ENCODE measurements at regions not wholly inside any gene's neighbourhood (a gene's known extent, or its start where the extent isn't known, plus 50 kb on each side); places are given as distances from the start of the nearest gene placed in this dataset.
A peak's percentile ranks its signal among the peaks of the same experiment; 100 is the strongest.
"Not testable (repeated sequence)": the region's sequence is repeated elsewhere in the genome, so short reads cannot be mapped to it uniquely, and the experiment has no call there.

DNA sequence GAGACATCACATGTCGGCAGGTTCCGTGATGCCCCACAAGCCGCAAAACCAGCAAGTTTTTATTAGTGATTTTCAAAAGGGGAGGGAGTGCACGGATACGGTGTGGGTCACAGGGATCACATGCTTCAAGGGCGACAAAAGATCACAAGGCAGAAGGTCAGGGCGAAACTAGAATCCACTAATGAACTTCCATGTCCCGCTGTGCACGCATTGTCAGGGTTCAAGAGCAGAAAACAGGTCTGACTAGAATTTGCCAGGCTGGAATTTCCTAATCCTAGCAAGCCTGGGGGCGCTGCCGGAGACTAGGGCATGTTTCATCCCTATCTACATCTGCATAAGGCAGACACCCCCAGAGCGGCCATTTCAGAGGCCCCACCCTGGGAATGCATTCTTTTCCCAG is 225.2 kb downstream of the NPHP4 start:
- not testable (repeated sequence) for DNase-seq

DNA sequence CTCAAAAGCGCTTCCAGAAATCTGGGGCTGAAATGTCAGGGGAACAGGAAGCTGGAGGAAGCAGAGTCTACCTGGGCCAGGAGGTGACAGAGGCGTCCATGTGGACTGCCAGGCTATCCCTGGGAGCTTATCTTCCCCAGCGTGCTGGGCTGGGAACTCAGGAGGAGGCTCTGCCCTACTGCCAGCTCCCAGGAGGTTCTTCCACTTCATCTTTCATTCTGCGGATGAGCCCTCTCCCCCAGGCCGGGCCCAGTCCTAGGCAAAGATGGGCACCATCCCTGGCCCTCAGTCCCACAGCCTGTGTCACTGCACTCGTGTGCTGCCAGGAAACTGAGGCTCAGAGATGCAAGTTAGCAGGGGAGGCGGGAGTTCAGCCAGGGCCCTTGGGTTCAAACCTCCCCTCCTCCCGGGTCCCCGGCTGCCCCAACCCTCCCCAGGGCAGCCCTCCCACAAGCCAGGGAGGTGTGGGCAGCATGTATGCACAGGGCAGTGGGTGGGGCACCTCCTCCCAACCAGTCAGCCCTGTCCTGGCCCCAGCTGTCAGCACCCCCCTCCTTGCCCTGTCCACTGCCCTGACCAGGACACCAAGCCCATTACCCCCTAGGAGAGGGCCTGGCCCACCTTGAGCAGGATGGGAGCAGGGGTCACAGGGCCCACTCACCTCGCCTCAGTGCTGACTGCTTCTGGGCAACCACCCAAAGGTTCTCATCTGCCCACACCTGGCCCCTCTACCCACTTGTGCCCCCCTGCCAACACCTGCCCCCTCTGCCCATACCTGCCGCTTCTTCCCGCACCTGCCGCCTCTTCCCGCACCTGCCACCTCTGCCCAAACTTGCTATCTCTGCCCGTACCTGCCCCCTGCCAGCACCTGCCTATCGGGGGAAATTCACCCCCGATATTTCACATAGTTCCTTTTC is 226.0 kb downstream of the NPHP4 start:
- DNase-seq: no peak

DNA sequence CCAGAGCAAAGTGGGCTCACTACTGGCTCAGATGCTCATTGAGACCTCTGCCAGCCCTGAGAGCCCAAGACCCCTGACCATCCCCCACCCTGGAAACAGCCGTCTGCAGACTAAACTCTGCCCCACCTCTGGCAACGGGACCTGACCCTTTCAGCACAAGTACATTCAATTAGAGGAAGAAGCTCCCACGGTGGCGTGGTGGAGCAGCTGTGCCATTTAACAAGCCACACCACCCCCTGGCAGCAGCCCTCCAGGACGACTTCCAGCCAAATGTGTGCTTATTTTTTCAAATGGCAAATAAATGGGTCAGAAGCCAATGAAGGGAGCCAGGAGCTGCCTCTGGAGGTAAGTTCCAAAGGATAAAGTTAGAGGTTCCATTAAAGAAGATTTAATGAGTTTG is 226.7 kb downstream of the NPHP4 start:
- DNase-seq: no peak

DNA sequence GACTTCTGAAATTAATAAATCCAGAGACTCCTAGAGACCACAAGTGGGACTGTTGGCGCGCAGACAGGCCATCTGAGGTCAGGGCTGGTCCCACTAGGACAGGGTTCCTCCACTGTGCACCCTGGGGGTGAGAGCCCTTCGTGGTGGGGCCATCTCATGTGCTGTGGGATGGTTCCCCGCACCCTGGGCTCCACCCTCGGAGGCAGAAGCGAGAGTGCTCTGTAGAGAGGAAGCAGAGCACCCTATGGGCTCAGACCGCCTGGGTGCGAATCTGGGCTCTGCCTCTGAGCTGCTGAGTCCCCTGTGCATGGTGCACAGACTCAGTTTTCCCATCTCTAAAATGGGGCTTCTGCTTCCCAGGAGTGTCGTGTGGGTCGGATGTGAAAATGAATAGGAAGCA is 227.3 kb downstream of the NPHP4 start:
- no peak for DNase-seq

DNA sequence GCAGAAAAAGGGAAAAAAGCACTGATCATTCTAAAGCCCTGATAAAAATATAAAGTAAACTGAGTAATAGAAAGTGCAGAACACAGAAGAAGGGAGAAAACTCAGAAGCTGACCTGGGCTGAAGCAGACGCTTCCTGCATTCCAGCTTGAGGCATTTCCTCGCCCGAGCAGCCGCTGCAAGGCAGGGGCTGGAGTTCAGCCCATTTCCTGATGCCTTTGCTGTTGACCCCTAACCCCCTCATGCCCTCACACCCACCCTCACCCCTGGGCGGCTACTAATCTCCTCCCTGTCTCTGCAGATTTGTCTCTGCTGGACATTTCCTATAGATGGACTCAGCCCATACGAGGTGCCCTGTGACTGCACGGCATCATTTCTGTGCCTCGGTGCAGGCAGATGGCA is 227.8 kb downstream of the NPHP4 start:
- DNase-seq: no peak

DNA sequence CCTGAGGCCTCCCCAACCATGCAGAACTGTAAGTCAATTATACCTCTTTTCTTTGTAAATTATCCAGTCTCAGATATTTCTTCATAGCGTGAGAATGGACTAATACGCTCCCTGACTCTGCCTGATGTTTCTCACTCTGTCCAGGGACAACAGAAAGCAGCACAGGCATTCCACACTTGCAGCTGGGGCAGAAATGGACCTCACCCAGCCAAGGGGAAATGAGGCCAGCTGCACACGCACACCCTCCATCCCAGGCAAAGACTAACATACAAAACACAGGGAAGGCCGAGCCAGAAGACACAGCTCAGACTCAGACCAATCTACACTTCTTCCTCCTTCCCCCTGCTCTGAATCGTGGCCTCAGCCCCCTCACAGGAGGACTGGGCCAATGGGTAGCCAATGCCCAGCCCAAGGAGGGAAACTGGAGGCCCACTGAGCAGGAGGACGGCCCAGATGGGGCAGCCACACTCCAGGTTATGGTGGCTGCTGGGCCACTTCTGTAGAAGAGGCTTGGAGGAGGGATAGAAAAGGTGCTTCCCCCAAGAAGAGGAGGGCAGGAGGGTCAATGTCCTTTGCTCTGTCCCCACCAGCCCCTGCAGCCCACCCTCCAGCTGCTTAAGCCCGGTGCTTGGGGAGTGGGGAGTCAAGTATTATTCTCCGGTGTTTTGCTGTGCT is 228.4 kb downstream of the NPHP4 start:
- no peak for DNase-seq

DNA sequence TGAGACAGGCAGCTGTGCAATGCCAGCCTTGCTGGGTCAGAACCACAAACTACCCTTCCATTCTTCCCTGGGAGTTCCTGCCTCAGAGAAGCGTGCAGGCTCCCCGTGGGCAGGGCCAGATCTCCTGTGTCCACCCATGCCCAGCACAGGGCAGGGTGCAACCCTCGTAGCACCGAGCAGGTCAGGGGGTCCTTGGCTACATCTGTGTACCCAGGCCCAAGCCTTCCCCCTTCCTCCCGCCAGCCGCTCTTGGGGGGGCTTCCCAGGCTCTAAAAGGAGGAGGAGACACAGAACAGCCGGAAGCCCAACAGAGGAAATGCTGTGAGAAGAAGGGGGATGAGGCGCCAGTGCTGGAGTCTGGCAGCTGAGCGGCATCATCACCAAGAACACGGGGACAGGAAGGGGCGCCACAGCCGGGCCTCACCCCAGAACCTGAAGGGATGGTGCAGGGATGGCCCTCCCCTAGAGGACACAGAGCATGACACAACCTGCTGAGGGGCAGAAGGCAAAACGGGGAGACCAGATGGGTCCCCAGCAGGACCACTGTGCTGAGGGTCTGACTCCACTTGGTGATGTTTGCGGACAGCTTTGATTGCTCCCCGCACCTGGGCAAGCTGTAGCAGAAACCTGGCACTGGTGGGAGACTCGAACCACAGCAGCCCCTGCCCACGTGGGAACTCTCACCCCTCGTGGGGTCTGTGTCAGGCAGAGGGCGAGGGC is 233.2 kb downstream of the NPHP4 start:
- no peak for DNase-seq

DNA sequence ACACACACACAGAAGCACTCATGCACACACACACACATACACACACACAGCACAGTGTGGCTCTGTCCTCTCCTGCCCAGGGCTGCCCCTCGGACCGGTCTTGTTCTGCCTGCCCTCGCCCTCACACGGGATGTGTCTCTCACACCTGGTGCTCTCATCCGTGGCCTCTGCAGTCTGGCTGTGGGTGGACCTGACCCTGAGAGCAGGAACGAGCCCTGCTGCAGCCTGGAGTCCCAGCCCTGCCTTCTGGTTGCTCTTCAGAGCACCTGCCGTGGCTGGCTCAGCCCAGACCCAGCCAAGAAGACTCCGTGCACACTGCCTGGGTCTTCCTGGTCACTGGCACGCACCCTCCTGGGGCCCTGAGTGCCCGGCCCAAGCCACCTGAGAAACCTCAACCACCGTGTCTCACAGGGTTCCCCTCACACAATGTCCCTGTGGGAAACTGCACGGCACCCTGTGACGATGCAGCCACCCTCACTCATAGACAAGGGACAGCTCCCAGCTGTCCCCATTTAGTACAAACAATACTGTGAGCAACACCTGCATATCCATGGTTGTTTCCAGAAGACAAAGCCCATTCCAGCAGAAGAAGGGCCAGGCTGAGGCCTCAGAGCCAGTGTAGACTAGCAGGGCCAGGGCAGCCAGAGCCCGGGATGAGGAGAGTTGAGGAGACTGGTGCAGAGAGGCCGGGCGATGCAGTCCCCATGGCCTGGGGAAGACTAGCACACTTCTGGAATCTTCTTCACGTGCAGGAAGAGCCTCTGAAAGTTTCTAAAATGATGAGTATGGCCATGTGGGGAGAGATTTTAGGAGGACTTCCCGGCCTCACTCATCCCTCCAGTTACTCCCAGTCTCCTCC is 234.0 kb downstream of the NPHP4 start:
- no peak for DNase-seq

DNA sequence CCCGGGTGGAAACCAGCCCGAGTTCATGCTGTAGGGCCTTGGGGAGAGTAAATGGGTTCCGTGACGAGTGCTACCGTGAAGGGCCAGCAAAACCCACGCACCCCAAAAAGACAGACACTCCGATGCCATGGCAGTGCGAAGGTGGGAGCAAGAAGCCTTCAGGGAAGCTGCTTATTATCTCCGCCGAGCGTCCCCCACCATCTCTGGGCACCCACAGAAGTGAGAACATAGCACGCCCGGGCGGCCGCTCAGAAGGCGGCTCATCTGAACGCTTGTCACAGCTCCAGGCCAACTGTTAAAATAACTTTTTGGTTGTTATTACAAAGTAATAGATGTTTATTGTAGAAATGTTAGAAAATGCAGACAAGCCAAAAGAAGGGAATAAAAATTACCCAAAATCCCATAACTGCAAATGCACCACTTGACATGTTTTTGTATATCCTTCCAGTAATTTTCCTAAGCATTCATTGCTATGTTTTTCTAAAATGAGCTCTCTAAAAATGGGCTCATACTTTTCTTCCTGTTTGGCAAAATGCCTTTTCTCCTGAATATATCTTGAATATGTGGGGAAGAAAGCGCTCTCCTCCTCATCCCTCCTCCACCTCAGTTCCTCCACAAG is 234.9 kb downstream of the NPHP4 start:
- no peak for DNase-seq

DNA sequence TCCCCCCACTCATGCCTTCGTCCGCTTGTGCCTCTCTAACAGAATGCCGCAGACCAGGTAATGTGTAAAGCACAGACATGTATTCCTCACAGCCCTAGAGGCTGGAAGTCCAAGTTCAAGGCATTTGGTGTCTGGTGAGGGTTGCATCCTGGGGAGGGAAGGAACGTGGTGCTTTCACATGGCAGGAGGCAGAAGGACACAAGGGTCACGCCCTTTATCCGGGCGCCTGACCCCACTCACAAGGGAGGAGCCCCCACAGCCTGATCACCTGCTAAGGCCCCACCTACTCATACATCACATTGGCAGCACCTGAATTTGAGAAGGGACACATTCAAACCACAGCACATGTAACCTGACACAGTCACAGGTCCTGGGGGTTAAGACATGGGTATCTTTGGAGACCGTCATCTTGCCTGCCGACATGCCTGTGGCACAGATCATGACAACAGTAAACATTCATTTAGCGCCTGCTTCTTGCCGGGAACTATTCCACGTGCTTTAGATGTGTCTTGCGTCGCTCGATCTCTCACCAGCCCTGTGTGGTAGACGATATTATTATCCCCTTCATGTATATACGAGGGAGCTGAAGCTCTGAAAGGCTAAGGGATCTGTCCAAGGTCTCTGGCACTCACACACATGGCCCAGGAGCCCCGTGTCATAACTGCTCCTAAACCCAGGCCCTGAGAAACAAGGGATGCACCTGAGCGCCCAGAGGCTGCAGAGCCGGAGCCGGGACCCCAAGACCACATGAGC is 235.6 kb downstream of the NPHP4 start:
- DNase-seq: no peak

DNA sequence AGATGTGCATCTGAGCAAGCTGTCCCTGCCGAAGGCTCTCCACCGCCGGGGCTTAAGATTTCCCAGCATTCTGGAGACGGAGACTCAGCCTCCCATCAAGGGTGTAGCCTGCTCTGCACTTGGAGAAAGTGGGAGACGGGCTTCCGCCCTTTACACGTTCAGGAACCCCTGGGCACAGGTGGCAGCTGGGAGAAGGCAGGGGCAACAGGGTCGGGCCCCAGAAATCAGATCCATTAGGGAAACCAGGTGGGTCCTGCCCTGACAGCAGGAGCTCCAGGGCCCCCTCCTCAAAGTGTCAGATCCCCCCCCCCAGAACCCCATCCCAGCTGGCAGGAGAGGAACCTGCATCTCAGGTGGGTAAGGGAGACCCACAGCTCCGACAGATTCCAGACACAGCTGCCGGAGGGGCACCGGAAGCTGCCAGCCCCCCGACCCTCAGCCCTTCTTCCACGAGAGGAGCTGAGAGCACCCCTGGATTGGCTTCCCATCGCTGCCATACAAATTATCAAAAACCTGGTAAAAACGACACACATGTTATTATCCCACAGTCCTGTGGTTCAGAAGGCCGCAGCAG is 236.6 kb downstream of the NPHP4 start:
- DNase-seq: no peak

DNA sequence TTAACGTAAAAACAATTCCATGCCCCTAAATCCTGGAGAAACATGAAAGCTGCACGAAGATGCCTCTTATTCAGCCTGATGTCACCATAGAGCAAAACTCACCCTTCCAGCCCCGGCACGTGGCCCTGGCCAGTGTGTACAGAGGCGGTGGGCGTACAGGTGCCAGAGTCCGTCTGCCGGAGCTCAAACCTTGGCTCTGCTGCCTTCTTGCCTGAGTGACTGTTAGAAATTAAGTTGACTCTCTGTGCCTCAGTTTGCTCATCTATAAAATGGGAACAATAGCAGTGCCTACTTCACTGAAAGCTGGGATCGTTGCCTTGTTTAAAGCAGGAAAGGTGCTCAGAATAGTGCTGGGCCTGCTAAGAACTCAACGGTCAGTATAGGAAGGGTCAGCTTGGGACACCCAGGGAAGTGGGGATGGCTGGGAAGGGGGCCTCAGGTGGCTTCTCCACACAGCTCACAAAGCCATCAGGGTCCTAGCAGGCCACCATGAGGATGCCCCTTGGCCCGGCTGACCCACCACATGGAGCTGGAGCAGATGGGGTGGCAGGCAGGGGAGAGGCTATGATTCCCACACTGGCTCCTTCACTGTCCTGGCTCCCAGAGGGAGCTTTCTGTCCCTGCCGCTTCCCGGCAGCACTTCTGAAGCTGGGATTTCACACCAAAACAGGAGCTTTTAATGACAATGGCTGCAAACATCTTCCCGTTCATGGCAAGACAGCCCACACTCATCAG is 237.2 kb downstream of the NPHP4 start:
- no peak for DNase-seq

DNA sequence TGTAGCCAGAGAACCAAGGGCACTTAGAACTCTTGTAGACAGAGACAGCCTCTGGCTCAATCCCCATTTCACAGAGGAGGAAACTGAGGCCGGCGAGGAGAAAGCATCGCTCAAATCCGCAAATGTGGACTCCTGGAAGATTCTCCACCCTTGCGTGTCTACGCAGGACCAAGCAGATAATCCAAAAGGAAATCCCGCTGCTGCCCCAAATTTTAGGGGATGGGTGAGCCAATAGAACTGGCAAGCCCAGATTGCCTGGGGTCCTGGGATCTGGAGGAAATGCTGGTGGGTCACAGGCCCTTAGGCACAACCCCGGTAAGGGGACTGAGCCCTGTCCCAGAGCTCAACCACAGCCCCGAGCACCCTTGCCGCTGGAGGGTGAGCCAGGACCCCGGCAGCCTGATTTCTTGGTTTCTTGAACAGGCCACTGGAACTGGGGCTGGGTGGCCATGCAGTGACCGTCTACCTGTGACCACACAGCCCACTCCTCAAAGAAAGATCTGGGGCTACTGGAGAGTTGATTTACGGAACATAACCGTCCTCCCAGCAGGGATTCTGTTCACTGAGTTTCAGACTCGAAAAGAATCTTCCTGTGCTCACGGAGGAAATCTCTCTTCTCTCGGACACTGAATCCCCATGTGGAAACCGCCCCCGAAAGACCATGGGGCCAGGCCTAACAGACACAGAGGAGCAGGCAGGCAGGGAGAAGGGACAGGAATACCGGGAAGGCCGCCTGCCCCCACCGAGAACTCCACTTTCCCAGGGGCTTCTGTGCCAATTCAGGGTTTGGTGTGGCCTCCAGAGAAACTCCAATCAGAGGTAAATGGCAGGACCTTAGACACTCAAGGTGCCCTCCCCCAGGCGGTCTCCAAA is 238.4 kb downstream of the NPHP4 start:
- no peak for DNase-seq

DNA sequence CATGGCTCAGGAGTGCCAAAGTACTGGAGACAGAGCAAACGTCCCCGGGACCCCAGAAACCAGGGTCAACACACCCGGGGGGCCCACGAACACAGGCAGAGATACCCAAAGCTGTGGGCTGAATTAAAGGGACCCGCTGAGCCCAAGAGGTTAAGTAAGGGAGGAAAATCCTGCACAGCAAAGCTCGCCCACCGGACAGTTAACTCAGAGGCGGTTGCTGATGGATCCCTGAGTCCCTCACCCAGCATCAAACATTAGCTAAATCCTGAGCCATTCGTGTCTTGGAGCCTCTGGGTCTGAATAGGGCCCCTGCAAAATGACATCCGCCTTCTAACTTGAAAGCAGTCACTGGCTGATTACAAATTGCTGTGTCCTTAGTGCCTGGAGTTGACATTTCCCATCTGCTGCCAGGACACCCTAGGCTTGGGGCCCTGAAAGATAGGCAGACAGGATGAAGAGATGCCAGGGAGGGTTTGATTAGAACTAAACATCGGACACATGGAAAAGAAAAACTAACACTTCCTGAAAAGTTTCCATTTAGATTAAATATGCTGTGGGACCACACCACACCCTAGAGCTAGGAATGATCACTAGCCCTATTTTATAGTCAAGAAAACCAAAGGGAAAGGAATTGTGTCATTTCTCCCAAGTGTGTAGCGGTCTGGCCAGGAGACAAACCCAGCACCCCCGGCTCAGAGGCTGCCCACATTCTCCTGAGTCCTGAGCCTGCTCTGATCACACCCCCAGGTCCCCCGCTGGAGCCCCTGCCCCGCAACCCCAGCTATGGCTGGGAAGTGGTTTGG is 239.3 kb downstream of the NPHP4 start:
- DNase-seq: no peak

DNA sequence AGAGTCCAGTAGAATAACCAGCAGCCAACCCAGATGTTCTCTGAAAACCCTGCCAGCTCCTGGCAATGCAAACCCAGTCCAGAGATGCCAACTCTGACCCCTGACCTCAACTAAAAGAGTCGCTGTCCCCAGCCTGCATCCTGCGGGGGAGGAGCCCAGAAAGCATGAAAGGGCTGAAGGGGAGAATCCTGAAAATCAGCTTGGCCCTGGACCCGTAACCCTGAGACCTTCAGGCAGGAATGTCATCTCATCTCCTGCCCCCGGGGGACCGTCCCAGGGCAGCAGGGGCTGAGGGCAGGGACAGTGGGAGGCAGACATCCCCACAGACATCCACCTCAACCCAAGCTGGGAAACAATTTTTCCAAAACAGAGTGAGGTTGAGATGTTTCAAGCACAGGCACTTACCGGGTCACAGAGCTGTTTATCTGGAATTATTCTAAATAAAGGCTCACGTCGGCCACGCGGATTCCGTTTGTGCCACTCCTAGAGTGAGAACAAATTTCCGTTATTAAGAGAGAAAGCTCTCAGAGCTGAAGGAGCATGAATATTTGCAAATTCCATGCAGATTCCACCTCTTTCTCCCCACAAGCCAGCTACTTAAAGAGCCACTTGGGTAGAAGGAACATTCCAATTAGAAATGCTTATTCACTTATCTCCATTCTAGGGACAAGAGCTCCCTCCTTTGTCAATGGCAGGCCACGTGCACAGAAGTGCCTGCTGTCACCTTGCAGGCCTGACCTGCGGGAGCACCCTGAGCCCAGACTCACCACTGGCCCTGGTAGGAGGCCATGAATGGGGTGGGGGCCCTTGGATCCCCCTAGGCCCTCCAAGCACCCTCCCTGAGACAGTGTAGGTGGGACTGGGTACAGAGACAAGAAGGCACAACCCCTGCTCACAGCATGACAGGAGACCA is 240.1 kb downstream of the NPHP4 start:
- no peak for DNase-seq

DNA sequence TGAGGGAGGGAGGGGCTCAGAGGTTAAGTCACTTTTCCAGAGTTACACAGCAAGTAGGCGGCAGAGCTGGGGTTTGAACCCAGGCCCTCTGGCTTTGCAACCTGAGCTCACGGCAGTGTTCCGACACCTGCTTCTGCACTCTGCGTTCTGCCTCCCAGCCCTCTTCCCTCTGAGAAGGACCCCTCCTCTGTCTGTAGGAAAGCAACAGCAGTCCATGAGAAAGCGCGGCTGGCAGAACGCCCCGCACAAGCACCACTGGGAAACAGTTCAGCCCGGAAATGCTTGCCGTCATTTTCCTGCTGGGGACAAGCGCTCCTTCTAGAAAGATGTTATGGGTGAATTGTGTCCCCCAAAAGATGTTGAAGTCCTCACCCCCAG is 241.1 kb downstream of the NPHP4 start:
- peak; percentile 38 for DNase-seq
